ENCODE measurements at regions not wholly inside any gene's neighbourhood (a gene's known extent, or its start where the extent isn't known, plus 50 kb on each side); places are given as distances from the start of the nearest gene placed in this dataset.

DNA sequence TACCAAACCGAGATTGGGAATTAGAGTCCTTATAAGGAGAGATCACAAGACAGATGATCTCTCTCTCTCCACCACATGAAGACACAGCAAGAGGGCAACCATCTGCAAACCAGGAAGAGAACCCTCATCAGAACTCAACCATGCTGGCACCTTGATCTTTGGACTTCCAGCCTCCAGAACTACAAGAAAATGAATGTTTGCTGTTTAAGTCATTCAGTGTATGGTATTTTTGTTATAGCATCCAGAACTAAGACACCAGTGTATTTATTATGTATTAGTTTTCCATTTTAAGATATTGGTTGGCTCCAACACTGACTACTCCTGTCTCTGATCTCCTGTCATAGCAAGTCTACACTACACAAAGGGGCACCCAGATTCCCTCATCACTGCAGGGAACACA is 86.9 kb downstream of the CCDC34 start:
- Mint-ChIP-seq H3K9me3 (ENCODE audit: insufficient read depth) (no peaks in the 10 kb centered on the region), H3K4me1 (no peaks in the 10 kb centered on the region), H3K27me3 (peaks cover 15% of the 10 kb centered on the region), H3K4me3 (no peak overlapping the region), H3K27ac (no peak overlapping the region)
- TF ChIP-seq, protein P1, sequence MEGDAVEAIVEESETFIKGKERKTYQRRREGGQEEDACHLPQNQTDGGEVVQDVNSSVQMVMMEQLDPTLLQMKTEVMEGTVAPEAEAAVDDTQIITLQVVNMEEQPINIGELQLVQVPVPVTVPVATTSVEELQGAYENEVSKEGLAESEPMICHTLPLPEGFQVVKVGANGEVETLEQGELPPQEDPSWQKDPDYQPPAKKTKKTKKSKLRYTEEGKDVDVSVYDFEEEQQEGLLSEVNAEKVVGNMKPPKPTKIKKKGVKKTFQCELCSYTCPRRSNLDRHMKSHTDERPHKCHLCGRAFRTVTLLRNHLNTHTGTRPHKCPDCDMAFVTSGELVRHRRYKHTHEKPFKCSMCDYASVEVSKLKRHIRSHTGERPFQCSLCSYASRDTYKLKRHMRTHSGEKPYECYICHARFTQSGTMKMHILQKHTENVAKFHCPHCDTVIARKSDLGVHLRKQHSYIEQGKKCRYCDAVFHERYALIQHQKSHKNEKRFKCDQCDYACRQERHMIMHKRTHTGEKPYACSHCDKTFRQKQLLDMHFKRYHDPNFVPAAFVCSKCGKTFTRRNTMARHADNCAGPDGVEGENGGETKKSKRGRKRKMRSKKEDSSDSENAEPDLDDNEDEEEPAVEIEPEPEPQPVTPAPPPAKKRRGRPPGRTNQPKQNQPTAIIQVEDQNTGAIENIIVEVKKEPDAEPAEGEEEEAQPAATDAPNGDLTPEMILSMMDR (IDR thresholded peaks at IDR 0.05) = no peak
- no peak for TF ChIP-seq EZH2 (IDR thresholded peaks at IDR 0.05; ENCODE audit: borderline replicate concordance, insufficient read depth, low read depth, low read length, poor library complexity, severe bottlenecking)
- Histone ChIP-seq H3K36me3 (replicated peaks in 1 of 2; ENCODE audit: control extremely low read depth in 1 of 2, control insufficient read depth in 1 of 2, extremely low read depth in 1 of 2, insufficient read depth in 2 of 2, low read length in 1 of 2) (no peaks in the 10 kb centered on the region), H3K4me1 (ENCODE audit: control insufficient read depth in 2 of 2, insufficient read depth in 2 of 2, low read length in 2 of 2) (no peaks in the 10 kb centered on the region), H4K20me1 (ENCODE audit: control insufficient read depth, insufficient read depth, low read length, poor library complexity, severe bottlenecking) (no peaks in the 10 kb centered on the region), H3K9me3 (ENCODE audit: control extremely low read depth in 1 of 3, control insufficient read depth in 2 of 3, insufficient read depth in 1 of 3, low read length in 2 of 3) (peaks cover 0 to 3% (median 0%) of the 10 kb centered on the region in 3 donors), H3K27me3 (replicated peaks in 1 of 4; ENCODE audit: control extremely low read depth in 1 of 4, control insufficient read depth in 3 of 4, insufficient read depth in 4 of 4, low read length in 3 of 4) (no peaks in the 10 kb centered on the region), H3K4me2 (replicated peaks; ENCODE audit: low read depth, low read length, poor library complexity, severe bottlenecking) (no peak overlapping the region), H3K79me2 (ENCODE audit: control insufficient read depth, insufficient read depth, low read length) (no peaks in the 10 kb centered on the region), H3K9ac (ENCODE audit: low read length) (no peak overlapping the region), H3K4me3 (ENCODE audit: control extremely low read depth in 1 of 5, extremely low read depth in 1 of 5, insufficient read depth in 1 of 5, low read depth in 2 of 5, low read length in 4 of 5) (no peak overlapping the region), H2AFZ (ENCODE audit: insufficient read depth, low read depth, low read length, poor library complexity, severe bottlenecking) (no peak overlapping the region), H3K27ac (ENCODE audit: low read length in 2 of 2) (no peak overlapping the region)
- WGBS (ENCODE audit: insufficient coverage) = no CpG with 5 or more reads among the region's 1 CpG
- ChIA-PET CTCF (no interaction called here), POLR2A (no interaction called here)
- DNase-seq = no peak
- no peak for ATAC-seq (ENCODE audit: low read depth)
- intact Hi-C loops (cut with micrococcal nuclease) = no loop called here

DNA sequence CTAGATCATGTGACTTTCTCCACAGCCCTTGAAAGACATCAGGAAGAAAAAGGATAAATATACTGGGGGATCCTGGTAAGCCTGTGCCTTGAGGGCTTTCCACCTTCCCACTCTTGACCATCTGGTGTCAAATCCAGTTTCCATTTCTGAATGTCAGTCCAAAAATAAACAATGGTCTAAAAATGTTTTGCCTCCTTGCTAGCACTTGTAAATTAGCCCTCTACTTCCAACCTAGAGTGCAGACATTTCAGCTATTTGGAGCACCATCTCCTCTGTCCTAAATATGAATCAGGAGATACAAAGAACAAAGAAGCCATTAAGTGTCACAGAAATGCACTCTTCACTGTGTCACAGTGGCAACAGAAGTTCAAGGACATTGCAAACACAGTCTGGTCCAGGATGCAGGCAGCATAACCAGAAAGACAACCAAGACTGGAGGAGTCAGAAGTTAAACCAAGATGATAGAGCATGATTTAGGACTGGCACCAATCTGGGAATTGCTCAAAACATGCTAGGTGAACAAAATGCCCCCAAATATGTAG is 88.1 kb downstream of the CCDC34 start:
- H3K36me3 ChIP-seq (replicated peaks in 1 of 2; ENCODE audit: control extremely low read depth in 1 of 2, control insufficient read depth in 1 of 2, extremely low read depth in 1 of 2, insufficient read depth in 2 of 2, low read length in 1 of 2) = no peaks in the 10 kb centered on the region
- CTCF ChIA-PET = interaction anchor here (1.1 kb wide), 1 partner anchor 23 kb away, joined by 3 read pairs; no protein-coding TSS in a partner anchor
- H3K4me1 Mint-ChIP-seq = no peaks in the 10 kb centered on the region
- POLR2A ChIA-PET = no interaction called here
- no peaks in the 10 kb centered on the region for H3K4me1 ChIP-seq (ENCODE audit: control insufficient read depth in 2 of 2, insufficient read depth in 2 of 2, low read length in 2 of 2)
- no peak overlapping the region for H2AFZ ChIP-seq (ENCODE audit: insufficient read depth, low read depth, low read length, poor library complexity, severe bottlenecking)
- peaks cover 0 to 3% (median 0%) of the 10 kb centered on the region in 3 donors for H3K9me3 ChIP-seq (ENCODE audit: control extremely low read depth in 1 of 3, control insufficient read depth in 2 of 3, insufficient read depth in 1 of 3, low read length in 2 of 3)
- no peak overlapping the region for H3K4me3 Mint-ChIP-seq
- no peak overlapping the region for H3K27ac ChIP-seq (ENCODE audit: low read length in 2 of 2)
- H3K9me3 Mint-ChIP-seq (ENCODE audit: insufficient read depth) = no peaks in the 10 kb centered on the region
- no peak overlapping the region for H3K9ac ChIP-seq (ENCODE audit: low read length)
- peaks cover 15% of the 10 kb centered on the region for H3K27me3 Mint-ChIP-seq
- no peaks in the 10 kb centered on the region for H3K79me2 ChIP-seq (ENCODE audit: control insufficient read depth, insufficient read depth, low read length)
- intact Hi-C loops (cut with micrococcal nuclease) = no loop called here
- H3K27ac Mint-ChIP-seq = no peak overlapping the region
- H3K27me3 ChIP-seq (replicated peaks in 1 of 4; ENCODE audit: control extremely low read depth in 1 of 4, control insufficient read depth in 3 of 4, insufficient read depth in 4 of 4, low read length in 3 of 4) = no peaks in the 10 kb centered on the region
- H3K4me2 ChIP-seq (replicated peaks; ENCODE audit: low read depth, low read length, poor library complexity, severe bottlenecking) = no peak overlapping the region
- no peaks in the 10 kb centered on the region for H4K20me1 ChIP-seq (ENCODE audit: control insufficient read depth, insufficient read depth, low read length, poor library complexity, severe bottlenecking)
- ATAC-seq (ENCODE audit: low read depth) (no peak), DNase-seq (no peak)
- no peak overlapping the region for H3K4me3 ChIP-seq (ENCODE audit: control extremely low read depth in 1 of 5, extremely low read depth in 1 of 5, insufficient read depth in 1 of 5, low read depth in 2 of 5, low read length in 4 of 5)
- TF ChIP-seq, protein P1 (IDR thresholded peaks at IDR 0.05) = no peak

Data from B cell (primary cell).